Keratinocyte (primary cell): ENCODE measurements at regions not wholly inside any gene's neighbourhood (a gene's known extent, or its start where the extent isn't known, plus 50 kb on each side); places are given as distances from the start of the nearest gene placed in this dataset.

Experiments
- DNase-seq: peaks from one replicate; pipeline ENCODE4 v3.0.0-alpha.2; 2011; ENCODE audit warnings: low read depth, missing footprints, low spot score
- FAIRE-seq: peaks from 2 replicates; lab custom pipeline; 2011; peaks lifted over from hg19 to GRCh38; lab: Jason Lieb, UNC
- H2AFZ ChIP-seq: 2 replicates; pipeline ENCODE4 v1.6.0; 2012; ENCODE audit warnings: low read length, control low read depth, inconsistent platforms; ENCODE audit not compliant: control insufficient read depth
- H3K27ac ChIP-seq: 2 replicates; pipeline ENCODE4 v1.5.1; 2011; ENCODE audit warnings: low read length; ENCODE audit not compliant: control insufficient read depth, insufficient read depth
- H3K27me3 ChIP-seq: 3 replicates; pipeline ENCODE4 v1.6.0; 2011; ENCODE audit warnings: low read length; ENCODE audit not compliant: control insufficient read depth, insufficient read depth; ENCODE audit errors: extremely low read depth
- H3K36me3 ChIP-seq, 2 experiments: 2 replicates in 1 of 2; 3 replicates in 1 of 2; pipeline ENCODE4 v1.5.1; 2011; ENCODE audit warnings: low read length in 2 of 2, mild to moderate bottlenecking in 1 of 2; ENCODE audit not compliant: control insufficient read depth in 2 of 2, insufficient read depth in 2 of 2; ENCODE audit errors: extremely low read depth in 1 of 2
- H3K4me1 ChIP-seq: 3 replicates; pipeline ENCODE4 v1.5.1; 2011; ENCODE audit warnings: low read length; ENCODE audit not compliant: control insufficient read depth, insufficient read depth; ENCODE audit errors: extremely low read depth
- H3K4me2 ChIP-seq: 3 replicates; pipeline ENCODE4 v1.6.0; 2011; ENCODE audit warnings: low read depth, low read length; ENCODE audit not compliant: control insufficient read depth, insufficient read depth; ENCODE audit errors: extremely low read depth
- H3K4me3 ChIP-seq, 3 experiments: fragments of 200-600 bp in 1 of 3; sonication (generic) in 1 of 3; 2 replicates in 2 of 3; 3 replicates in 1 of 3; pipeline ENCODE4 v1.5.1; 2011 to 2016; ENCODE audit warnings: low read length in 3 of 3, mild to moderate bottlenecking in 3 of 3, control low read depth in 2 of 3, inconsistent platforms in 1 of 3, low read depth in 1 of 3, mixed read lengths in 1 of 3, mixed run types in 1 of 3, moderate library complexity in 1 of 3; ENCODE audit not compliant: control insufficient read depth in 2 of 3, insufficient read depth in 2 of 3; ENCODE audit errors: extremely low read depth in 1 of 3
- H3K79me2 ChIP-seq: 2 replicates; pipeline ENCODE4 v1.6.0; 2012; ENCODE audit warnings: low read length; ENCODE audit not compliant: control insufficient read depth, insufficient read depth
- H3K9ac ChIP-seq: 3 replicates; pipeline ENCODE4 v1.6.0; 2011; ENCODE audit warnings: low read length; ENCODE audit not compliant: control insufficient read depth, insufficient read depth; ENCODE audit errors: extremely low read depth
- H3K9me1 ChIP-seq: 3 replicates; pipeline ENCODE4 v1.6.0; 2011; ENCODE audit warnings: low read length; ENCODE audit not compliant: control insufficient read depth, insufficient read depth; ENCODE audit errors: extremely low read depth
- H3K9me3 ChIP-seq: 2 replicates; pipeline ENCODE4 v1.5.1; 2012; ENCODE audit warnings: low read depth, low read length; ENCODE audit not compliant: control insufficient read depth
- H4K20me1 ChIP-seq: 3 replicates; pipeline ENCODE4 v1.6.0; 2011; ENCODE audit warnings: low read length; ENCODE audit not compliant: control insufficient read depth, insufficient read depth; ENCODE audit errors: extremely low read depth
- EZH2 ChIP-seq: IDR thresholded peaks from one replicate; pipeline ENCODE4 v1.6.1; 2012; ENCODE audit warnings: inconsistent platforms, mild to moderate bottlenecking, low read length, moderate library complexity
- dilution Hi-C: fragments of 300-500 bp; cut with MboI; formaldehyde crosslinking; loops from one replicate; pipeline ENCODE4 v1.7.0; 2020; ENCODE audit warnings: low sequenced_read_pairs; ENCODE audit not compliant: extremely low pct_ligation_motif_present
- TF ChIP-seq, protein P1 (sequence below), 3 experiments: IDR thresholded peaks in 1 of 3; conservative IDR thresholded peaks in 1 of 3; optimal IDR thresholded peaks in 1 of 3; 2 replicates in 2 of 3; 3 replicates in 1 of 3; pipeline versions ENCODE3 to v1.5.1; 2011; ENCODE audit warnings: low read length in 3 of 3, mild to moderate bottlenecking in 3 of 3, moderate library complexity in 2 of 3, control low read depth in 1 of 3, inconsistent platforms in 1 of 3; ENCODE audit not compliant: insufficient read depth in 2 of 3; ENCODE audit errors: extremely low read depth in 1 of 3

DNA sequence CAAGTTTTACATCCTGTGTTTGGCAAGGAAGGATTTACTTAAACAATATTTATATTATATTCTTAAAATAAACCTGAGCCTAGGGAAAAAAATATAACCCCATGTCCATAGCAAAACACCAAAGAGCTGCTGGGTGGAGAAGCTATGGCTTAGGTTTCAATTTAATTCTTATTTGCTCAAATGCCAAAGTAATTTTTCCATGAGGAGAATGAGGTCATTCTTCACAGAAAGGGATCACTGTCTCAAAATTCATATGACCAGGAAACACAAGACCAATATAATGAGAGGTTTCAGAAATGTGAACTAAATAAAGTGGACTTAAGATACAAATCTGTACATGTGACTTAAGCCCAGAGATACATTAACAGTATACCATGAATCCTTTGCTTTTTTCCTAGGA lies 195.0 kb downstream of the PHLDA1 start:
- H3K79me2 ChIP-seq, result no peaks in the 10 kb centered on the region
- no peak overlapping the region for H2AFZ ChIP-seq
- DNase-seq (no peak), FAIRE-seq (no peak)
- no peaks in the 10 kb centered on the region for H3K9me1 ChIP-seq
- dilution Hi-C loops, result no loop called here
- H3K4me2 ChIP-seq, result no peak overlapping the region
- peaks cover 6% of the 10 kb centered on the region for H3K4me1 ChIP-seq
- TF ChIP-seq, protein P1, sequence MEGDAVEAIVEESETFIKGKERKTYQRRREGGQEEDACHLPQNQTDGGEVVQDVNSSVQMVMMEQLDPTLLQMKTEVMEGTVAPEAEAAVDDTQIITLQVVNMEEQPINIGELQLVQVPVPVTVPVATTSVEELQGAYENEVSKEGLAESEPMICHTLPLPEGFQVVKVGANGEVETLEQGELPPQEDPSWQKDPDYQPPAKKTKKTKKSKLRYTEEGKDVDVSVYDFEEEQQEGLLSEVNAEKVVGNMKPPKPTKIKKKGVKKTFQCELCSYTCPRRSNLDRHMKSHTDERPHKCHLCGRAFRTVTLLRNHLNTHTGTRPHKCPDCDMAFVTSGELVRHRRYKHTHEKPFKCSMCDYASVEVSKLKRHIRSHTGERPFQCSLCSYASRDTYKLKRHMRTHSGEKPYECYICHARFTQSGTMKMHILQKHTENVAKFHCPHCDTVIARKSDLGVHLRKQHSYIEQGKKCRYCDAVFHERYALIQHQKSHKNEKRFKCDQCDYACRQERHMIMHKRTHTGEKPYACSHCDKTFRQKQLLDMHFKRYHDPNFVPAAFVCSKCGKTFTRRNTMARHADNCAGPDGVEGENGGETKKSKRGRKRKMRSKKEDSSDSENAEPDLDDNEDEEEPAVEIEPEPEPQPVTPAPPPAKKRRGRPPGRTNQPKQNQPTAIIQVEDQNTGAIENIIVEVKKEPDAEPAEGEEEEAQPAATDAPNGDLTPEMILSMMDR (optimal IDR thresholded peaks at IDR 0.05 in 1 of 3, IDR thresholded peaks at IDR 0.05 in 1 of 3, conservative IDR thresholded peaks at IDR 0.05 in 1 of 3; ENCODE audit: extremely low read depth in 1 of 3, insufficient read depth in 2 of 3, low read length in 3 of 3), result no peak
- TF ChIP-seq EZH2, result no peak
- H4K20me1 ChIP-seq, result no peaks in the 10 kb centered on the region
- H3K4me3 ChIP-seq, result no peak overlapping the region
- no peak overlapping the region for H3K27ac ChIP-seq
- no peaks in the 10 kb centered on the region for H3K36me3 ChIP-seq
- no peaks in the 10 kb centered on the region for H3K27me3 ChIP-seq
- H3K9me3 ChIP-seq, result no peaks in the 10 kb centered on the region
- H3K9ac ChIP-seq, result no peak overlapping the region

GRCh38 chr12:75834591-75834990 lies 197.0 kb downstream of the PHLDA1 start:
- Histone ChIP-seq H3K36me3 (no peaks in the 10 kb centered on the region), H3K9ac (no peak overlapping the region), H3K9me1 (no peaks in the 10 kb centered on the region), H2AFZ (peak overlapping the region; percentile 47), H3K4me1 (peaks cover 6% of the 10 kb centered on the region), H3K4me2 (no peak overlapping the region), H3K27ac (no peak overlapping the region), H3K4me3 (no peak overlapping the region), H4K20me1 (no peaks in the 10 kb centered on the region), H3K79me2 (no peaks in the 10 kb centered on the region), H3K27me3 (no peaks in the 10 kb centered on the region), H3K9me3 (no peaks in the 10 kb centered on the region)
- TF ChIP-seq, protein P1 (optimal IDR thresholded peaks at IDR 0.05 in 1 of 3, IDR thresholded peaks at IDR 0.05 in 1 of 3, conservative IDR thresholded peaks at IDR 0.05 in 1 of 3; ENCODE audit: extremely low read depth in 1 of 3, insufficient read depth in 2 of 3, low read length in 3 of 3), result no peak
- no peak for TF ChIP-seq EZH2
- peak; percentile 62 for FAIRE-seq
- dilution Hi-C loops, result no loop called here
- no peak for DNase-seq
